Suprapubic skin (tissue), 4 donors: ENCODE measurements at regions not wholly inside any gene's neighbourhood (a gene's known extent, or its start where the extent isn't known, plus 50 kb on each side); places are given as distances from the start of the nearest gene placed in this dataset.

ENCODE experiments used
- DNase-seq, 2 donors: peaks; one replicate each; pipeline ENCODE4 v3.0.0-alpha.2; 2019; ENCODE audit warnings: low spot score in 2 of 2
- H3K27ac ChIP-seq: fragments of 200-600 bp; sonication (generic); one replicate; pipeline ENCODE4 v1.5.1; 2019
- H3K27me3 ChIP-seq: fragments of 200-600 bp; sonication (generic); one replicate; pipeline ENCODE4 v1.5.1; 2019
- H3K36me3 ChIP-seq: fragments of 200-600 bp; sonication (generic); one replicate; pipeline ENCODE4 v1.5.1; 2019
- H3K4me1 ChIP-seq: fragments of 200-600 bp; sonication (generic); one replicate; pipeline ENCODE4 v1.5.1; 2019
- H3K4me3 ChIP-seq: fragments of 200-600 bp; sonication (generic); one replicate; pipeline ENCODE4 v1.5.1; 2019; ENCODE audit warnings: mild to moderate bottlenecking
- H3K9me3 ChIP-seq: fragments of 200-600 bp; sonication (generic); one replicate; pipeline ENCODE4 v1.5.1; 2019
- CTCF ChIP-seq, 2 donors: fragments of 200-600 bp in 1 of 2; fragments of 450-650 bp in 1 of 2; sonication (generic) in 1 of 2; IDR thresholded peaks; one replicate each; pipeline ENCODE4 v1.5.1; 2016 to 2019; ENCODE audit warnings: antibody characterized with exemption in 2 of 2, mild to moderate bottlenecking in 1 of 2, moderate library complexity in 1 of 2
- EP300 ChIP-seq: sonication (generic); formaldehyde crosslinking; IDR thresholded peaks from one replicate; pipeline ENCODE4 v1.6.1; 2017; ENCODE audit warnings: antibody characterized with exemption
- POLR2A ChIP-seq, 2 donors: fragments of 450-650 bp; IDR thresholded peaks; one replicate each; pipeline ENCODE4 v1.6.1; 2017; ENCODE audit warnings: antibody characterized with exemption in 2 of 2, mild to moderate bottlenecking in 2 of 2, moderate library complexity in 2 of 2
- POLR2AphosphoS5 ChIP-seq, 3 donors: sonication (generic); formaldehyde crosslinking; IDR thresholded peaks; one replicate each; pipeline ENCODE4 v1.6.1; 2017; ENCODE audit warnings: antibody characterized with exemption in 3 of 3
- WGBS: methylation state at CpG from one replicate; pipeline ENCODE4 v1.1.5; 2018; 5-methylcytosine and 5-hydroxymethylcytosine counted together

- Histone ChIP-seq H3K27me3 (peaks cover 3% of the 10 kb centered on the region), H3K36me3 (no peaks in the 10 kb centered on the region), H3K4me3 (no peak overlapping the region), H3K4me1 (no peaks in the 10 kb centered on the region), H3K9me3 (no peaks in the 10 kb centered on the region), H3K27ac (no peak overlapping the region)
- no peak for DNase-seq
- TF ChIP-seq CTCF (IDR thresholded peaks at IDR 0.05) (no peak), POLR2A (IDR thresholded peaks at IDR 0.05) (no peak), POLR2AphosphoS5 (IDR thresholded peaks at IDR 0.05) (no peak), EP300 (no peak)
- WGBS, result 30% methylated on average over 4 of the region's 4 CpGs
These were observed 242.5 kb downstream of the IGSF11 start for GRCh38 chr3:118792191-118792590.

- Histone ChIP-seq H3K4me3 (no peak overlapping the region), H3K9me3 (no peaks in the 10 kb centered on the region), H3K27ac (no peak overlapping the region), H3K36me3 (no peaks in the 10 kb centered on the region), H3K27me3 (peaks cover under 1% of the 10 kb centered on the region), H3K4me1 (no peaks in the 10 kb centered on the region)
- no peak for DNase-seq
- TF ChIP-seq EP300, result no peak
- no peak for TF ChIP-seq POLR2AphosphoS5 (IDR thresholded peaks at IDR 0.05)
- TF ChIP-seq CTCF (IDR thresholded peaks at IDR 0.05), result no peak
- TF ChIP-seq POLR2A (IDR thresholded peaks at IDR 0.05), result no peak
These were observed 241.5 kb downstream of the IGSF11 start for GRCh38 chr3:118793176-118793575.

GRCh38 chr3:118799303-118799702 is 235.3 kb downstream of the IGSF11 start:
- TF ChIP-seq POLR2A (IDR thresholded peaks at IDR 0.05), result no peak
- no peak for TF ChIP-seq CTCF (IDR thresholded peaks at IDR 0.05)
- no peak for TF ChIP-seq POLR2AphosphoS5 (IDR thresholded peaks at IDR 0.05)
- no peak for TF ChIP-seq EP300

GRCh38 chr3:118801899-118802298 is 232.7 kb downstream of the IGSF11 start:
- no peaks in the 10 kb centered on the region for H3K27me3 ChIP-seq
- no peaks in the 10 kb centered on the region for H3K9me3 ChIP-seq
- no peaks in the 10 kb centered on the region for H3K36me3 ChIP-seq
- no peak for TF ChIP-seq POLR2A (IDR thresholded peaks at IDR 0.05)
- no peak for TF ChIP-seq EP300
- TF ChIP-seq CTCF (IDR thresholded peaks at IDR 0.05), result no peak
- no peak overlapping the region for H3K4me3 ChIP-seq
- no peak overlapping the region for H3K27ac ChIP-seq
- WGBS, result 78% methylated on average over 5 of the region's 8 CpGs
- DNase-seq, result no peak
- no peaks in the 10 kb centered on the region for H3K4me1 ChIP-seq

More at GRCh38 chr3:118799303-118799702, 235.3 kb downstream of the IGSF11 start:
- Histone ChIP-seq H3K27ac (no peak overlapping the region), H3K27me3 (no peaks in the 10 kb centered on the region), H3K4me1 (no peaks in the 10 kb centered on the region), H3K36me3 (no peaks in the 10 kb centered on the region), H3K4me3 (no peak overlapping the region), H3K9me3 (no peaks in the 10 kb centered on the region)
- no peak for DNase-seq
- 67% methylated on average over 3 of the region's 3 CpGs for WGBS

GRCh38 chr3:118802325-118803095 is 232.1 kb downstream of the IGSF11 start:
- no peak for DNase-seq
- no peak overlapping the region for H3K27ac ChIP-seq
- no peaks in the 10 kb centered on the region for H3K9me3 ChIP-seq
- no peak for TF ChIP-seq EP300
- no peak for TF ChIP-seq POLR2AphosphoS5 (IDR thresholded peaks at IDR 0.05)
- no peak for TF ChIP-seq CTCF (IDR thresholded peaks at IDR 0.05)
- TF ChIP-seq POLR2A (IDR thresholded peaks at IDR 0.05), result no peak
- no peaks in the 10 kb centered on the region for H3K4me1 ChIP-seq
- no peak overlapping the region for H3K4me3 ChIP-seq
- no peaks in the 10 kb centered on the region for H3K36me3 ChIP-seq
- 90% methylated on average over 6 of the region's 13 CpGs for WGBS
- no peaks in the 10 kb centered on the region for H3K27me3 ChIP-seq
